IPS DF 6.9 (cell line): ENCODE measurements at regions not wholly inside any gene's neighbourhood (a gene's known extent, or its start where the extent isn't known, plus 50 kb on each side); places are given as distances from the start of the nearest gene placed in this dataset.

Experiments used
- DNase-seq: peaks from one replicate; pipeline ENCODE4 v3.0.0-alpha.2; 2013; ENCODE audit warnings: low read depth, low spot score
- H3K27ac ChIP-seq: one replicate; pipeline ENCODE4 v1.5.1; 2013; ENCODE audit warnings: low read length, control low read depth
- H3K27me3 ChIP-seq: 2 replicates; pipeline ENCODE4 v1.6.1; 2013; ENCODE audit warnings: mild to moderate bottlenecking, low read length; ENCODE audit not compliant: control insufficient read depth, insufficient read depth
- H3K36me3 ChIP-seq: 2 replicates; pipeline ENCODE4 v1.6.1; 2013; ENCODE audit warnings: low read length; ENCODE audit not compliant: control insufficient read depth, insufficient read depth
- H3K4me1 ChIP-seq: 2 replicates; pipeline ENCODE4 v1.6.1; 2013; ENCODE audit warnings: low read length; ENCODE audit not compliant: control insufficient read depth, insufficient read depth
- H3K4me3 ChIP-seq: 2 replicates; pipeline ENCODE4 v1.5.1; 2013; ENCODE audit warnings: mild to moderate bottlenecking, low read length
- H3K9me3 ChIP-seq: 2 replicates; pipeline ENCODE4 v1.6.1; 2013; ENCODE audit warnings: low read length, inconsistent platforms; ENCODE audit not compliant: control insufficient read depth, insufficient read depth
- WGBS: extraction: QIAGEN DNeasy Blood & Tissue Kit; methylation state at CpG from one replicate; pipeline ENCODE4 v1.1.7; 2013; ENCODE audit warnings: mixed read lengths, missing lambda C conversion rate; ENCODE audit not compliant: insufficient read length, insufficient coverage; 5-methylcytosine and 5-hydroxymethylcytosine counted together

DNA sequence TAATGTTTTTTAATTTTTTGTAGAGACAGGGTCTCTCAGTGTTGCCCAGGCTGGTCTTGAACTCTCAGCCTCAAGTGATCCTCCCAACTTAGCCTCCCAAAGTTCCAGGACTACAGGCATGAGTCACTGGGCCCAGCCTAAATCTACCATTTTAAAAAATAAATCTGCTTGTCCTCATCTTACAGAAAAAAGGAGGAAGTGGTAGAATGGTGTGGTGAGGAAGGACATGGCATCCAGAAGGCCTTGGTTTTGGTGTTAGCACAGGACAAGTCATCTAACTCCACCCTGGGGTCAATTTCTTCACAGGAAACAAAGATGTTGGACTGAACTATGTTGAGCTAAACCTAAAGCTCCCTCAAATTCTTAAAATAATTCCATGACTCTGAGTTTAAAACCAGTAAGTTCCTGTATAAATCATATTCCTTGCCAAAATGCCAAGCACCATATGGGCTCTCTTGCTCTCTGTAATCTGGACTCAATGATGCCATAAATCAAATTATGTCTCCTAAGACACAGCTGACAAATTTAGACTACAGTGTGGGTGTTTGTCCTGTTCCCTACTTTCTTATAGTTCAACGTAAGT lies 253.9 kb upstream of the NOCT start:
- Histone ChIP-seq H3K4me1 (no peaks in the 10 kb centered on the region), H3K9me3 (no peaks in the 10 kb centered on the region), H3K36me3 (no peaks in the 10 kb centered on the region), H3K4me3 (no peak overlapping the region), H3K27me3 (no peaks in the 10 kb centered on the region), H3K27ac (no peak overlapping the region)
- WGBS = no CpG with 5 or more reads among the region's 1 CpG
- DNase-seq = no peak

- no peak for DNase-seq
- no peak overlapping the region for H3K4me3 ChIP-seq
- no peaks in the 10 kb centered on the region for H3K36me3 ChIP-seq
- H3K27ac ChIP-seq = no peak overlapping the region
- H3K4me1 ChIP-seq = no peaks in the 10 kb centered on the region
- no peaks in the 10 kb centered on the region for H3K9me3 ChIP-seq
- no peaks in the 10 kb centered on the region for H3K27me3 ChIP-seq
- WGBS = no CpG with 5 or more reads among the region's 2 CpGs
These were observed 256.1 kb upstream of the NOCT start for GRCh38 chr4:138759554-138759902.

DNA sequence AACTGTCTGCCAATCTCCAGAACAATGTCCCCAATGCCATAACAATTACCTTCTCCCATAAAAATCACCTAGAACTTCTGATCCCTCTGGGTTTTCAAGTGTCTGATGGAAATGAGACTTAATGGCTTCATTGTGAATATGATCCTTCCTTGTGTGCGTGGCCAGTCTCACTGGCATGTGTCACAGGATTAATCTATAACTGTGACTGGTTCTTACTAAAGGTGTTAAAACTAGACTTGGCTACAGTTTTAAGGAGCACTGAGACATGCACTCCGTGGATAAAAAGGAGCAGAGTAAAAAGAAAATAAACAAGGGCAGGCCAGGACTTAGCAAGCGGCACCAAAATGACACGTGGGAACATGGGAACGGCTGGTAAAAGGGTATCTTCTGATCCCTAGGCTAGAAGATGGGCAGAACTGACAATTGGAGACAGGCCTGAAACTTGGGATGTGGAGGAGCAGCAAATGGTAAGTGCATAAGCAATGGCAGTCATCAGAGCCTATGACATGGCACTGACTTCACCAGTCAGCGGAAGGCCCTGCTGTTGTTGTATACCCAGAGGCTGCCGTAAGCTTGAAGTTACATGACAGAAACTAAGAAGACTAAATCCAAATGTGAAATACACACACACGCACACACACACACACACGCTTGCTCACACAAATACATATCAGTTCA lies 256.6 kb upstream of the NOCT start:
- DNase-seq = no peak
- Histone ChIP-seq H3K4me1 (no peaks in the 10 kb centered on the region), H3K27me3 (no peaks in the 10 kb centered on the region), H3K9me3 (no peaks in the 10 kb centered on the region), H3K27ac (no peak overlapping the region), H3K4me3 (no peak overlapping the region), H3K36me3 (no peaks in the 10 kb centered on the region)
- no CpG with 5 or more reads among the region's 9 CpGs for WGBS

- no peak for DNase-seq
- H3K27ac ChIP-seq = no peak overlapping the region
- H3K4me3 ChIP-seq = no peak overlapping the region
- no CpG with 5 or more reads among the region's 5 CpGs for WGBS
- no peaks in the 10 kb centered on the region for H3K4me1 ChIP-seq
- no peaks in the 10 kb centered on the region for H3K36me3 ChIP-seq
- H3K27me3 ChIP-seq = no peaks in the 10 kb centered on the region
- no peaks in the 10 kb centered on the region for H3K9me3 ChIP-seq
These were observed 257.4 kb upstream of the NOCT start for GRCh38 chr4:138758196-138758595.

DNA sequence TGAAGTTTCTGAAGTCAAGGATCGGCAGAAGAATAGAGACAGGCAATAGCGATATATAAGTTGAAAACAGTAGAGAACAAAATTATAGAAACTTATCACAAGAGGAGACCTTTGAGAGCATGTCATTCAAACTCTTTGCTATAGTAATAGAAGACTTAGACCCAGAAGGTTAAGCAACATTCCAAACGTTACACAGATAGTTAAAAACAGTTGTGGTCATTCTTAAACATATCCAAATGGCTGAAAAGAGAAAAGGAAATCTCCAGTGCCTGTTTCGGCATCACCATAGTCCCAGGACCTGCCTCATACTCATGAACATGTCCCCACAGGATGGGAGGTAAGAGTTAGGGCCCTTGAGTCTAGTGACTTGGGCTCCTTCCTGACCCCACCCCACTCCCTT lies 258.1 kb upstream of the NOCT start:
- DNase-seq = no peak
- H3K4me1 ChIP-seq = no peaks in the 10 kb centered on the region
- H3K36me3 ChIP-seq = no peaks in the 10 kb centered on the region
- no CpG with 5 or more reads among the region's 4 CpGs for WGBS
- no peaks in the 10 kb centered on the region for H3K27me3 ChIP-seq
- no peaks in the 10 kb centered on the region for H3K9me3 ChIP-seq
- no peak overlapping the region for H3K4me3 ChIP-seq
- H3K27ac ChIP-seq = no peak overlapping the region

- H3K27me3 ChIP-seq = no peaks in the 10 kb centered on the region
- no peaks in the 10 kb centered on the region for H3K36me3 ChIP-seq
- H3K4me1 ChIP-seq = no peaks in the 10 kb centered on the region
- H3K9me3 ChIP-seq = no peaks in the 10 kb centered on the region
- H3K27ac ChIP-seq = no peak overlapping the region
- H3K4me3 ChIP-seq = no peak overlapping the region
- no peak for DNase-seq
These were observed 259.1 kb upstream of the NOCT start for GRCh38 chr4:138756519-138756918.

GRCh38 chr4:138751309-138751708 lies 264.3 kb upstream of the NOCT start:
- Histone ChIP-seq H3K27me3 (no peaks in the 10 kb centered on the region), H3K9me3 (no peaks in the 10 kb centered on the region), H3K27ac (no peak overlapping the region), H3K4me3 (no peak overlapping the region), H3K4me1 (no peaks in the 10 kb centered on the region), H3K36me3 (no peaks in the 10 kb centered on the region)
- WGBS = no CpG with 5 or more reads among the region's 3 CpGs
- no peak for DNase-seq

GRCh38 chr4:138749303-138749702 lies 266.3 kb upstream of the NOCT start:
- whole genome bisulfite sequencing = no CpG with 5 or more reads among the region's 2 CpGs
- no peak overlapping the region for H3K4me3 ChIP-seq
- H3K4me1 ChIP-seq = no peaks in the 10 kb centered on the region
- no peaks in the 10 kb centered on the region for H3K36me3 ChIP-seq
- no peaks in the 10 kb centered on the region for H3K9me3 ChIP-seq
- H3K27me3 ChIP-seq = no peaks in the 10 kb centered on the region
- H3K27ac ChIP-seq = no peak overlapping the region
- no peak for DNase-seq

GRCh38 chr4:138741766-138742377 lies 273.7 kb upstream of the NOCT start:
- no peak overlapping the region for H3K4me3 ChIP-seq
- no peaks in the 10 kb centered on the region for H3K36me3 ChIP-seq
- no peak for DNase-seq
- H3K4me1 ChIP-seq = no peaks in the 10 kb centered on the region
- WGBS = no CpG with 5 or more reads among the region's 5 CpGs
- no peaks in the 10 kb centered on the region for H3K27me3 ChIP-seq
- no peaks in the 10 kb centered on the region for H3K9me3 ChIP-seq
- H3K27ac ChIP-seq = no peak overlapping the region

DNA sequence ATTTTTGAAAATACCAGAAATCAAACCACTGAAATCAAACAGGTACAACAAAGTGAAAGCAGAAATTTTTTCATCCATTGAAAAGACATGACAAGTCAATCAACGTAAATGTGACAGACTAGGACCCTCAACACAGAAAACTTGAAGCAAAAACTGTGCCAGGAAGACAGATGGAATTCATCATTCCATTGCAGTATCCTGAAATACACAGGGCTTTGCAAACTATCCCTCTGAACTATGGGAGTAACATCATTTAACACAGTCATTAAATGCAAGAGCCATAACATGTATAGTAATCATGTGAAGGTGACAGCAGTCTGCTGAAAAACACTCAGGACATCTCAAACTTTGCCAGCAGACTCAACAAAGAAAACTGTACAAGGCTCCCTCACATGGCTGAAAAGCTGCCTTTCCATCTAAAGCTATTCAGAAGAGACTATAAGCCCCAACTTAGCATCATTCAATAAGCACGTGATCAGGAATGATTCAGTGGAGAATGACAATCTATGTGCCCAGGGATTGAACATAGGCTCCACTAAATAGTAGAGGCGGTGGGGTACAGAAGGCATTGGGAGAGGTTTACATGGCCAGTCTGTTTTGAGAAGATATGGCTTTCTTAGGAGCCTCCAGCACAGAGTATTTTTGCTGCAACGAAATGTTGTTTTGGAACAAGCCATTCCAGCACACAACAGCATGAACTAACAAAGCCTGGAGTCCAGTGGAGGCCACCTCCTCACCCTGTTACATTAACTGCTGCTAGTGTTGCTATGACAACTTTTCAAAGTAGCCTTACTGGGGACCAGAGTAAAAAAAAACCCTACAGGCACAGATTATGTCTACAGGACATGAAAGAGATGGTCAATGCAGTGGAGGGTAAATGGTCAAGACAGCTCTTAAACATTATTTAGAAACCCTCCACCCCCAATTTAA lies 274.5 kb upstream of the NOCT start:
- no CpG with 5 or more reads among the region's 4 CpGs for WGBS
- Histone ChIP-seq H3K36me3 (no peaks in the 10 kb centered on the region), H3K4me1 (no peaks in the 10 kb centered on the region), H3K27me3 (no peaks in the 10 kb centered on the region), H3K9me3 (no peaks in the 10 kb centered on the region), H3K27ac (no peak overlapping the region), H3K4me3 (no peak overlapping the region)
- DNase-seq = no peak
